HG02759 (cell line): ENCODE measurements at regions not wholly inside any gene's neighbourhood (a gene's known extent, or its start where the extent isn't known, plus 50 kb on each side); places are given as distances from the start of the nearest gene placed in this dataset.

ENCODE experiments used
- ATAC-seq: cut with Tn5 transposase; IDR thresholded peaks from one replicate; pipeline ENCODE4 v1.9.1; 2021; ENCODE audit warnings: mild to moderate bottlenecking, moderate library complexity; ENCODE audit not compliant: unreplicated experiment

DNA sequence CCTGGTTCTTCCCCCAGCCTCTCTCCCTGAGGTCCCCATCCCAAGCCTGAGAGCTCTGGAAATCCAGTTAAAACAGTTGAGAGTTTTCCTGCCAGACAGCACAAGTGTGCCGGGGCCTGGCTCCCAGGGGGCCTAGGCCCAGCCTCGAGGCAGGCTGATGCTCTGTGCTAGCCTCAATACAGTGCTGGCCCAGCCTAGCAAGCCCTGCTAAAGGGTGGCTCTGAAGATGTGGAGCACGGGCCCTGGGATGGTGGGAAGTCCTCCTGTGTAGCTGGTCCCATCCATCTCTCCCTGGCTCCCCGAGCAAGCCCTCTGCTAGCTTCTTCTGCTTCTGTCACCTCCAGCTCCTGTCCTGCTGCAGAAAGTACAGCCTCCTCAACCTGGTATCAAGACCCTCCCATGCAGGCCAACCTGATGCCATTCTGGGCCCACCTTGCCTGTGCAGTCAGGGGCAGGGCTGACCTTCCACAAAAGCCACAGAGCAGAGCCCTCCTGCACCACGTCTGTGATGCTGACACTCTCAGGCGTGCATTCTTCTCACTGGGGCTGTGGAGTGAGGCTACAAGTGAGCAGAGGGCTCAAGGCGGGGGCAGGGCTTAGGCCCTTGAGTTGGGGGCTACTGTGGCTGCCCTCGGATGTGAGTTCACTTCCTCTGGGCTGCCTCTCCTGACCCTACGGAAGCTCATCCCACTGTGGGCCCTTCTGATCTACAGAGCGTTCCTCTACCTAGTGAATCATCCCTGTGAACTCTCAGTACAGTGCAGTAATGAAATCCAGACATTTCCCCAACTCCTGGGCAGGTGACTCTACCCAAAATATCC, 60.1 kb upstream of the LAPTM4A start:
- ATAC-seq = no peak

DNA sequence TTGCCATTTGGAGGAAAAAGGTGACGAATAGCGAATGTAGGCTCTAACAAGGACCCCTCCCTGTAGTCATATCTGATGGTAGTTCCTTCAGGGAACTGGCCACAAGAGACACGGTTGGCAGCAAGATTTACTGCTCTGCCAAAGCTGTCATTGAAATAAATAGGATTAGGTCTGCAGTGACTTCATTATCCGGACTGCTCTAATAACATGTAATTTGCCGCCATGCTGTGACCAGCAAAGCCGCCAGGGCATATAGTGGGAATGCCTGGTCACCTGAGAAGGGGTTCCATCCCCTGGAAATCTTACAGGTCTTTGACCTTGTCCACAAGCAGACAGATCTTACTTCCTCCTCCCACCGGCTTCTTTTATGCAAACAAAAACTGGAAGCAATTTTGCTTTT, 59.4 kb upstream of the LAPTM4A start:
- no peak for ATAC-seq

DNA sequence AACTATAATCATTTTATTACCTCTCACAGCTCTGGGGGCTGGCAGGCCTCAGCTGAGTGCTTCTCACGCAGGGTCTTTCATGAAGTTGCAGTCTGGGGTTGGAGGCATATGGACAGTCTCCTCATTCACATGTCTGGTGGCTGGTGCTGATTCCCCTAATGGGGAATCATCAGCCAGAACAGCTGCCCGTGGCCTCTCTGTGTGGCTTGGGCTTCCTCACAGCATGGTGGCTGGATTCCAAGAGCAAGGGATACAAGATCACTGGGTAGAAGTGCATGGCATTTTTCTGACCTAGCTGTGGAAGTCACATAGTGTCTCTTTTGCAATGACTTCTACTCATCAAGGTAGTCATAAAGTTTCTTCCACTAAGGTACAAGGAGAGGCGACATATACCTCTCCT, 59.0 kb upstream of the LAPTM4A start:
- no peak for ATAC-seq

DNA sequence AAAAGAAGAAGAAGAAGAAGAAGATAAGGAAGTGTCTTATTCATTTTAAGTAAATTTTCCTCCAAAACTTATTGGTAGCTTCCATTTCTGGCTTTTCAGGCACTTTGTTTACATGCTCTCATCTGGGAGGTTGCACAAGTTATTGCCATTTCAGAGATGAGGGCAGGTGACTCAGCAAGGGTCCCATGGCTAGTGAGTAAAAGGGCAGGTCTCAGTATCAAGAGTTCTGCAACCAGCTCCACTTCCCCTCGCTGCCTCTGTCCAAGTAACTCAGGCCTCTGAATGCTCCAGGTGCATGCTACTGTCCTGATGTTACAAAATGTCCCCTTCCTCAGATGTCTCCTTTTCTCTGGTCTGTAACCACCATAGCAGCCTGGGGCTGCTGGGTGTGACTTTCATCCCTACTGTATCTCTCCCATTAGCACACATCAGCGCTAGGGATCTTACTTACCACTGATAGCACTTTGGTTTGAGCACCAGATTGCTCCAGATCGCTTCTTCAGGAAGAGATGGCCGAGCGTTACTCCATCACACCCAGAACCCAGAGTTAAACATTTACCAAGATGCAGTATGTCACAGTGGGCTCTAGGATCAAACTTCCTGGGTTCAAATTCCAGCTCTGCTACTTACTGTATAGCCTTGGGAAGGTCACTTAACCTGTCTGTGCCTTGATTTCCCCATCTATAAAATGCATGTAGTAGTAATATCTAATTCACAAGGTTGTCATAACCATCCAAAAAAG, 57.4 kb upstream of the LAPTM4A start:
- ATAC-seq = no peak

DNA sequence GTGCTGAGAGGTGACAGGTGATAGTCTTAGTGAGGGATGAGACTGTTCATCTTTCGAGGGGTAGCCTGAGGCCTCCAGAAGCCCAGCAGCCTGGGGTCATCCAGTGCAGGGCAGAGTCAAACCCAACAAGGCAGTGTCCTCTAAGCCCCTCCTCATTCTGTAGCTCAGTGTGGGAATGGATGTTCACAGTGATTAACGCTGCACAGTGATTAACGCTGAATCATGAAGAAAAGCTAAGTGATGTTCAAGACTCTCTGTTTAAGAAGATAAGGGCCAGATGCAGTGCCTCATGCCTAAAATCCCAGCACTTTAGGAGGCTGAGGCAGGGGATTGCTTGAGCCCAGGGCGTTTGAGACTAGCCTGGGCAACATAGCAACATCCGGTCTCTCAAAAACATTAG, 56.3 kb upstream of the LAPTM4A start:
- ATAC-seq = no peak

DNA sequence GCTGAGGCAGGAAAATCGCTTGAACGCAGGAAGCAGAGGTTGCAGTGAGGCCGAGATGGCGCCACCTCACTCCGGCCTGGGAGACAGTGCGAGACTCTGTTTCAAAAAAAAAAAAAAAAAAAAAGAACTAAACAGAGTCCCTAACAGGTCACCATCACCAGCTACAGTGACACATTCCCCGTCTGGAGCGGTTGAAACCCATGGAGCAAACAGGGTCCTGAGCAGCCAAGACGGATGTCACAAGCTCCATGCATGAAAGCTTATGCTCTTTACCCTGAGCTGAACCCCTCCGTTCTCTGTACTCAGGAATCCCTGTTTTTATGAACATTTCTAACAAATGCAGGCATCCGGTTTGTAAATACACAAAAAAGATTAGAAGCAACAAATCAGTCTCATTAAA, 55.9 kb upstream of the LAPTM4A start:
- no peak for ATAC-seq

DNA sequence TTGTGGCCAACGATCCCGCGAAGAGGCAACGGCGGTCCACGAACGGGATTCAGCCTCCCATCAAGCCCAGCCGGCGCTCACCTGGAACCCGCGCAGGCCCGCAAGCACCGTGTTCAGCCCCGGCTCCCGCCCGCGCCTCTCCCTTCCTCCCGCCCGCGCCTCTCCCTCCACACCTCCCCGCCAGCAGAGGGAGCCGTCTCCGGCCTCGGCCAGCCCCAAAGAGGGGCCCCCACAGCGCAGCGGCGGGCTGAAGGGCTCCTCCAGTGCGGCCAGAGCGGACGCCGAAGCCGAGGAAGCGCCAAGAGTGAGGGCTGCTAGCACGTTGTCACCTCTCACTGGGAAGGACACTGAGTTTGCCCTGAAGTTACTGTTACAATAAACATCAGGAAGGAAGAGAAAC, 55.3 kb upstream of the LAPTM4A start:
- ATAC-seq = no peak

DNA sequence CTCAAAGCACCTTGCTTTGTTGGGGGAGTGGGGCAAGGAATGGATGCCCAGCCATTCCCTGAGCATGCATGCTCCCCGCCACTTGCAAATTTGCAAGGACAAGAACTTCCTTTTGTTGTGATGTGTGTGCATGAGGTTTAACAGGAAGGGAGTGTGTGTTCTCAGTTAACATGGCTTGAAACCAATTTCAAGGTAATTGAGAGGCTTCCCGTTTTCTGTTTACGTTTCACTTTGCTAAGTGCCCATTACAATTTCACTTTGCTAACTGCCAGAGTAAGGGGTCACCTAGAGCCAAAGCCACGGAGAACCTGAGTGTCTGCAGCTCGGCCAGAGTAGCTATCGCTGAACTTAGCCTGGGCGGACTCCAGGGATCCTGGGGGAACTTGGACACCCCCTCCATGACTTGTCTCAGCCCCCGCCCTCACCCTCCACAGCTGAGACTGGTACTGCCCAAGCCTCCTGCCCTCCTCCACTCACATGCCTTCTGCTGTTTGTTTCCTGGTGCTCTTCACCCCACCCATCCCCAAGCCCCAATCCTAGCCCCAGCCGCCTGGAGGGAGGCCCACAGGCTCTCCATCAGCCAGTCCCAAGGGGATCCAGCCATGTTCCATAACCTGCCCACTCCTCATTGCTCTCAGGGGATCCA, 53.6 kb upstream of the LAPTM4A start:
- no peak for ATAC-seq

DNA sequence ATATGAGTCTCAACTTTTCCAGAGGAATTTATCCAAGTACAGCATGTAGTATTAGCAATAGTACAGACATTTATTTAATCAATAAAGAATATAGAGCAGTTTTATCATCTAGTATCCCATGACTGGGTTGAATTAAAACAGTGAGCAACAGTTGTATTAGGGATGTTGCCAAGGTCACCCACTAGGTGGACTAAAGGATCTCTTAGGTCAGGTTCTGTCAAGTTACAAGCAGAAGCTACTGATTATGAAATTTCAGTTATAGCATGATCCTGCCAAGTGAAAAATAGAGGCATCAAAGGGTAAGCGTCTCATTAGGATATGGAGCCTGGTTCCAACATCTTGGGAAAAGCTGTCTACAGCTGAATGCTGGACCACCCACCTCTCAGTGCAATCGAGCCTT, 52.1 kb upstream of the LAPTM4A start:
- no peak for ATAC-seq
